Progenitor cell of endocrine pancreas (in vitro differentiated cells): ENCODE measurements at regions not wholly inside any gene's neighbourhood (a gene's known extent, or its start where the extent isn't known, plus 50 kb on each side); places are given as distances from the start of the nearest gene placed in this dataset.

Source experiments
- DNase-seq: peaks from one replicate; pipeline ENCODE4 v3.0.0; 2021; ENCODE audit warnings: low spot score; ENCODE audit not compliant: unreplicated experiment
- H3K27ac Mint-ChIP-seq: 2 replicates; pipeline ENCODE4 v1.8.0; 2021; ENCODE audit warnings: mild to moderate bottlenecking, moderate library complexity, mixed read lengths
- H3K27me3 Mint-ChIP-seq: 2 replicates; pipeline ENCODE4 v1.8.0; 2021; ENCODE audit warnings: mixed read lengths
- H3K36me3 Mint-ChIP-seq: 2 replicates; pipeline ENCODE4 v1.8.0; 2022; ENCODE audit warnings: mixed read lengths; ENCODE audit not compliant: insufficient read depth
- H3K4me1 Mint-ChIP-seq: 2 replicates; pipeline ENCODE4 v1.8.0; 2021; ENCODE audit warnings: low read depth, mixed read lengths
- H3K4me3 Mint-ChIP-seq: 2 replicates; pipeline ENCODE4 v1.8.0; 2021; ENCODE audit warnings: low read depth, mild to moderate bottlenecking, moderate library complexity, mixed read lengths
- H3K9me3 Mint-ChIP-seq: 2 replicates; pipeline ENCODE4 v1.8.0; 2021; ENCODE audit warnings: low read depth, mixed read lengths
- CTCF ChIP-seq: fragments of 200-600 bp; sonication (generic); IDR thresholded peaks from one replicate; pipeline ENCODE4 v1.5.0; 2021; ENCODE audit warnings: antibody characterized with exemption, mild to moderate bottlenecking; ENCODE audit not compliant: unreplicated experiment

- no peaks in the 10 kb centered on the region for H3K36me3 Mint-ChIP-seq
- no peak for TF ChIP-seq CTCF
- H3K27me3 Mint-ChIP-seq, result no peaks in the 10 kb centered on the region
- no peak overlapping the region for H3K4me3 Mint-ChIP-seq
- no peak overlapping the region for H3K27ac Mint-ChIP-seq
- H3K9me3 Mint-ChIP-seq, result peaks cover 16% of the 10 kb centered on the region
- H3K4me1 Mint-ChIP-seq, result peaks cover 2% of the 10 kb centered on the region
- DNase-seq, result no peak
Measured at GRCh38 chr1:193569983-193570269, 383.5 kb upstream of the B3GALT2 start.

- no peak overlapping the region for H3K4me3 Mint-ChIP-seq
- TF ChIP-seq CTCF, result no peak
- no peak for DNase-seq
- no peak overlapping the region for H3K27ac Mint-ChIP-seq
- H3K27me3 Mint-ChIP-seq, result no peaks in the 10 kb centered on the region
- H3K9me3 Mint-ChIP-seq, result peaks cover 16% of the 10 kb centered on the region
- no peaks in the 10 kb centered on the region for H3K36me3 Mint-ChIP-seq
- peaks cover 2% of the 10 kb centered on the region for H3K4me1 Mint-ChIP-seq
Measured at GRCh38 chr1:193569096-193569982, 382.9 kb upstream of the B3GALT2 start.

GRCh38 chr1:193568512-193568911 is 382.1 kb upstream of the B3GALT2 start:
- Mint-ChIP-seq H3K27me3 (no peaks in the 10 kb centered on the region), H3K9me3 (peaks cover 9% of the 10 kb centered on the region), H3K27ac (no peak overlapping the region), H3K36me3 (no peaks in the 10 kb centered on the region), H3K4me1 (peaks cover 2% of the 10 kb centered on the region), H3K4me3 (no peak overlapping the region)
- TF ChIP-seq CTCF, result no peak
- DNase-seq, result no peak

GRCh38 chr1:193567937-193568336 is 381.5 kb upstream of the B3GALT2 start:
- no peak for TF ChIP-seq CTCF
- no peak overlapping the region for H3K4me3 Mint-ChIP-seq
- H3K27me3 Mint-ChIP-seq, result no peaks in the 10 kb centered on the region
- H3K27ac Mint-ChIP-seq, result no peak overlapping the region
- peaks cover 8% of the 10 kb centered on the region for H3K9me3 Mint-ChIP-seq
- DNase-seq, result no peak
- H3K36me3 Mint-ChIP-seq, result no peaks in the 10 kb centered on the region
- peaks cover 2% of the 10 kb centered on the region for H3K4me1 Mint-ChIP-seq

GRCh38 chr1:193566735-193567134 is 380.3 kb upstream of the B3GALT2 start:
- Mint-ChIP-seq H3K4me1 (peaks cover 3% of the 10 kb centered on the region), H3K9me3 (peaks cover 4% of the 10 kb centered on the region), H3K27me3 (no peaks in the 10 kb centered on the region), H3K27ac (no peak overlapping the region), H3K36me3 (no peaks in the 10 kb centered on the region), H3K4me3 (no peak overlapping the region)
- DNase-seq, result no peak
- TF ChIP-seq CTCF, result no peak
